ENCODE measurements at regions not wholly inside any gene's neighbourhood (a gene's known extent, or its start where the extent isn't known, plus 50 kb on each side); places are given as distances from the start of the nearest gene placed in this dataset.

- no peak for TF ChIP-seq CTCF (conservative IDR thresholded peaks at IDR 0.05; ENCODE audit: low read length)
- no peak for DNase-seq (ENCODE audit: low read depth)
- H3K4me3 ChIP-seq (ENCODE audit: low read length), result no peak overlapping the region
These were observed 154.4 kb upstream of the MAX start for GRCh38 chr14:65256714-65257113.

DNA sequence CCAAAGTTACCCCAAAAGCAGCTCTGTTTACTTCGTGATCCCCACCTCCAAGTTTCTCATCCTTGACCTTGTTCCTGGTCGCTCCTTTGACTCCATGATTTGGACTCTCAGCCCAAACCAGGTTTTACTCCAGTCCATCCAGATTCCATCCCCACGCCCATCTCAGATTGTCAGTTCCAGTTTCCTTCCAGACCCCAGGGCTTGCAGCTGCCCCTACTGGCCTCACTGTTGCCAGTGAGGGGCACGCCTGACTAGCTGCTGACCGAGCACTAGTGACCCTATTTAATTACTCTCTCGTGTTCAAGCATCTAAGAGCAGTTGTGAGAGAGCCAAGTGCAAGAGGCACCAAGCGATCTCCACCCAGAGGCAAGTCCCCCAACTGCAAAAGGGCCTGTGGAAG is 155.1 kb upstream of the FUT8 start:
- TF ChIP-seq CTCF (conservative IDR thresholded peaks at IDR 0.05; ENCODE audit: low read length), result no peak
- no peak for DNase-seq (ENCODE audit: low read depth)
- no peak overlapping the region for H3K4me3 ChIP-seq (ENCODE audit: low read length)

DNA sequence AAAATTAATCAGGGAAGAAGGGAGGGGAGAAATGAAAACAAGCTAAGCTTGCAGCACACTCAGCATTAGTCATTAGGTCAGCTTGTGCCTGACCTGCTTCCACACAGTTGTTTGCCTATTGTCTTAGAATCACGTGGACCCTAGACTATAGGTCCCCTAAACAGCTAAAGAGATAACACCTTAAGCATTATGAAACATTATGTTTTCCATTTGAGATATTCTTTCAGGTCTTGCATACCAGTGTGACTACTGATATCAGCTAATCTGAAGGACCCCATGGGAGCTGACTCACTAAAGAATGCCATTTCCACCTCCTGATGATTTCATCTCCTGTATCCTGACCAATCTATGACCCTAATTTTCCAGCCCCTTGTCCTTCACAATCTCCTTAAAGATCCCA is 154.1 kb upstream of the FUT8 start:
- H3K4me3 ChIP-seq (ENCODE audit: low read length), result no peak overlapping the region
- TF ChIP-seq CTCF (conservative IDR thresholded peaks at IDR 0.05; ENCODE audit: low read length), result no peak
- peak; percentile 66 for DNase-seq (ENCODE audit: low read depth)

- no peak overlapping the region for H3K4me3 ChIP-seq (ENCODE audit: low read length)
- no peak for DNase-seq (ENCODE audit: low read depth)
- TF ChIP-seq CTCF (conservative IDR thresholded peaks at IDR 0.05; ENCODE audit: low read length), result no peak
These were observed 153.5 kb upstream of the FUT8 start for GRCh38 chr14:65259000-65259399.

DNA sequence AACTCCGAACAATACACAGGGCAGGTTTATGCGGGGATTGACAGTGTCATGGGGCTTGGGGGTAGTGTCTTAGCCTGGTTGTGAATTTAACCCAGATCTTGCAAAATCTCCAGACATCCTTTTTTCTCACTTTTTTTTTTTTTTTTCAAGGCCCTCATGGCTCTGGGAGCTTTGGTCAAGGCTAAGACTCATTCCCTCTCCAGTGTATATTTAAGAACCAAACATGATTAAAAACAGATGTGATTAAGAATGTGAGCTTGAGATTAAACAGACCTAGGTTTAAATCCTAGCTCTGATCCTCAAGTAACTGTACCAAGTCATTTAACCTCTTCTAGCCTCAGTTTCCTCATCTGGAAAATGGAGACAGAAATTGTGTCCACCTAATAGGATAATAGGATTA is 151.7 kb upstream of the FUT8 start:
- peak; percentile 89 for DNase-seq (ENCODE audit: low read depth)
- H3K4me3 ChIP-seq (ENCODE audit: low read length), result no peak overlapping the region
- TF ChIP-seq CTCF (conservative IDR thresholded peaks at IDR 0.05; ENCODE audit: low read length), result no peak

- no peak for TF ChIP-seq CTCF (conservative IDR thresholded peaks at IDR 0.05; ENCODE audit: low read length)
- no peak overlapping the region for H3K4me3 ChIP-seq (ENCODE audit: low read length)
- peak; percentile 45 for DNase-seq (ENCODE audit: low read depth)
These were observed 151.1 kb upstream of the FUT8 start for GRCh38 chr14:65261425-65261920.

GRCh38 chr14:65261946-65262345 is 150.6 kb upstream of the FUT8 start:
- H3K4me3 ChIP-seq (ENCODE audit: low read length), result no peak overlapping the region
- DNase-seq (ENCODE audit: low read depth), result no peak
- TF ChIP-seq CTCF (conservative IDR thresholded peaks at IDR 0.05; ENCODE audit: low read length), result no peak
